ENCODE measurements at regions not wholly inside any gene's neighbourhood (a gene's known extent, or its start where the extent isn't known, plus 50 kb on each side); places are given as distances from the start of the nearest gene placed in this dataset.

GRCh38 chr7:85736085-85736484 lies 549.2 kb upstream of the SEMA3D start:
- Mint-ChIP-seq H3K4me1 (no peaks in the 10 kb centered on the region), H3K27ac (no peak overlapping the region), H3K36me3 (no peaks in the 10 kb centered on the region), H3K27me3 (no peaks in the 10 kb centered on the region), H3K4me3 (no peak overlapping the region), H3K9me3 (peaks cover 3 to 34% (median 12%) of the 10 kb centered on the region in 7 donors)
- H3K4me1 ChIP-seq (ENCODE audit: control insufficient read depth, insufficient read depth, low read length, poor library complexity, severe bottlenecking) = no peaks in the 10 kb centered on the region
- H3K4me3 ChIP-seq (ENCODE audit: low read depth, low read length) = no peak overlapping the region
- no peaks in the 10 kb centered on the region for H3K36me3 ChIP-seq (ENCODE audit: control insufficient read depth, insufficient read depth, low read length)
- no peak overlapping the region for H3K27ac ChIP-seq (ENCODE audit: insufficient read depth, low read length, poor library complexity, severe bottlenecking)
- no peaks in the 10 kb centered on the region for H3K27me3 ChIP-seq (ENCODE audit: control insufficient read depth, insufficient read depth, low read length)
- H3K9me3 ChIP-seq (ENCODE audit: control insufficient read depth in 2 of 2, low read length in 2 of 2) = peaks cover 2 to 6% of the 10 kb centered on the region in 2 experiments
- no peak for DNase-seq
- ATAC-seq (ENCODE audit: low read depth in 2 of 2) = no peak

GRCh38 chr7:85734823-85735222 lies 548.0 kb upstream of the SEMA3D start:
- DNase-seq = no peak
- Mint-ChIP-seq H3K9me3 (peaks cover 3 to 30% (median 10%) of the 10 kb centered on the region in 7 donors), H3K27me3 (no peaks in the 10 kb centered on the region), H3K4me1 (no peaks in the 10 kb centered on the region), H3K4me3 (no peak overlapping the region), H3K27ac (no peak overlapping the region), H3K36me3 (no peaks in the 10 kb centered on the region)
- H3K36me3 ChIP-seq (ENCODE audit: control insufficient read depth, insufficient read depth, low read length) = no peaks in the 10 kb centered on the region
- H3K9me3 ChIP-seq (ENCODE audit: control insufficient read depth in 2 of 2, low read length in 2 of 2) = peaks cover 2 to 6% of the 10 kb centered on the region in 2 experiments
- no peak overlapping the region for H3K27ac ChIP-seq (ENCODE audit: insufficient read depth, low read length, poor library complexity, severe bottlenecking)
- no peaks in the 10 kb centered on the region for H3K27me3 ChIP-seq (ENCODE audit: control insufficient read depth, insufficient read depth, low read length)
- no peak for ATAC-seq (ENCODE audit: low read depth in 2 of 2)
- H3K4me3 ChIP-seq (ENCODE audit: low read depth, low read length) = no peak overlapping the region
- H3K4me1 ChIP-seq (ENCODE audit: control insufficient read depth, insufficient read depth, low read length, poor library complexity, severe bottlenecking) = no peaks in the 10 kb centered on the region

GRCh38 chr7:85733169-85733915 lies 546.5 kb upstream of the SEMA3D start:
- no peaks in the 10 kb centered on the region for H3K36me3 Mint-ChIP-seq
- H3K27ac Mint-ChIP-seq = no peak overlapping the region
- Histone ChIP-seq H3K4me1 (ENCODE audit: control insufficient read depth, insufficient read depth, low read length, poor library complexity, severe bottlenecking) (no peaks in the 10 kb centered on the region), H3K27me3 (ENCODE audit: control insufficient read depth, insufficient read depth, low read length) (no peaks in the 10 kb centered on the region), H3K9me3 (ENCODE audit: control insufficient read depth in 2 of 2, low read length in 2 of 2) (peaks cover 2 to 6% of the 10 kb centered on the region in 2 experiments), H3K36me3 (ENCODE audit: control insufficient read depth, insufficient read depth, low read length) (no peaks in the 10 kb centered on the region), H3K27ac (ENCODE audit: insufficient read depth, low read length, poor library complexity, severe bottlenecking) (no peak overlapping the region), H3K4me3 (ENCODE audit: low read depth, low read length) (no peak overlapping the region)
- H3K4me3 Mint-ChIP-seq = no peak overlapping the region
- H3K4me1 Mint-ChIP-seq = no peaks in the 10 kb centered on the region
- no peak for DNase-seq
- ATAC-seq (ENCODE audit: low read depth in 2 of 2) = no peak
- H3K27me3 Mint-ChIP-seq = no peaks in the 10 kb centered on the region
- H3K9me3 Mint-ChIP-seq = peaks cover 3 to 39% (median 12%) of the 10 kb centered on the region in 7 donors

GRCh38 chr7:85730012-85730411 lies 543.2 kb upstream of the SEMA3D start:
- no peak for ATAC-seq (ENCODE audit: low read depth in 2 of 2)
- no peaks in the 10 kb centered on the region for H3K27me3 Mint-ChIP-seq
- no peak overlapping the region for H3K27ac ChIP-seq (ENCODE audit: insufficient read depth, low read length, poor library complexity, severe bottlenecking)
- no peak overlapping the region for H3K4me3 ChIP-seq (ENCODE audit: low read depth, low read length)
- H3K4me1 Mint-ChIP-seq = no peaks in the 10 kb centered on the region
- peaks cover 2 to 30% (median 8%) of the 10 kb centered on the region in 7 donors for H3K9me3 Mint-ChIP-seq
- no peaks in the 10 kb centered on the region for H3K27me3 ChIP-seq (ENCODE audit: control insufficient read depth, insufficient read depth, low read length)
- no peaks in the 10 kb centered on the region for H3K36me3 Mint-ChIP-seq
- DNase-seq = no peak
- H3K36me3 ChIP-seq (ENCODE audit: control insufficient read depth, insufficient read depth, low read length) = no peaks in the 10 kb centered on the region
- H3K9me3 ChIP-seq (ENCODE audit: control insufficient read depth in 2 of 2, low read length in 2 of 2) = peaks cover under 1 to 6% of the 10 kb centered on the region in 2 experiments
- no peaks in the 10 kb centered on the region for H3K4me1 ChIP-seq (ENCODE audit: control insufficient read depth, insufficient read depth, low read length, poor library complexity, severe bottlenecking)
- H3K4me3 Mint-ChIP-seq = no peak overlapping the region
- H3K27ac Mint-ChIP-seq = no peak overlapping the region

GRCh38 chr7:85725026-85725425 lies 538.2 kb upstream of the SEMA3D start:
- Histone ChIP-seq H3K9me3 (ENCODE audit: control insufficient read depth in 2 of 2, low read length in 2 of 2) (peaks cover 0 to 2% of the 10 kb centered on the region in 2 experiments), H3K4me1 (ENCODE audit: control insufficient read depth, insufficient read depth, low read length, poor library complexity, severe bottlenecking) (no peaks in the 10 kb centered on the region)
- no peaks in the 10 kb centered on the region for H3K27me3 Mint-ChIP-seq

GRCh38 chr7:85719981-85720953 lies 533.4 kb upstream of the SEMA3D start:
- Histone ChIP-seq H3K27ac (ENCODE audit: insufficient read depth, low read length, poor library complexity, severe bottlenecking) (no peak overlapping the region), H3K4me1 (ENCODE audit: control insufficient read depth, insufficient read depth, low read length, poor library complexity, severe bottlenecking) (no peaks in the 10 kb centered on the region), H3K36me3 (ENCODE audit: control insufficient read depth, insufficient read depth, low read length) (no peaks in the 10 kb centered on the region), H3K9me3 (ENCODE audit: control insufficient read depth in 2 of 2, low read length in 2 of 2) (peaks cover 4% of the 10 kb centered on the region in 2 experiments), H3K4me3 (ENCODE audit: low read depth, low read length) (no peak overlapping the region), H3K27me3 (ENCODE audit: control insufficient read depth, insufficient read depth, low read length) (no peaks in the 10 kb centered on the region)
- Mint-ChIP-seq H3K9me3 (peaks cover 0 to 3% (median 0%) of the 10 kb centered on the region in 7 donors), H3K4me3 (no peak overlapping the region), H3K27ac (no peak overlapping the region), H3K27me3 (no peaks in the 10 kb centered on the region), H3K4me1 (no peaks in the 10 kb centered on the region), H3K36me3 (no peaks in the 10 kb centered on the region)
- DNase-seq (no peak), ATAC-seq (ENCODE audit: low read depth in 2 of 2) (no peak)

More at GRCh38 chr7:85725026-85725425, 538.2 kb upstream of the SEMA3D start:
- Mint-ChIP-seq H3K4me3 (no peak overlapping the region), H3K4me1 (no peaks in the 10 kb centered on the region), H3K9me3 (peaks cover 0 to 10% (median 4%) of the 10 kb centered on the region in 7 donors), H3K36me3 (no peaks in the 10 kb centered on the region), H3K27ac (no peak overlapping the region)
- DNase-seq (no peak), ATAC-seq (ENCODE audit: low read depth in 2 of 2) (no peak)
- Histone ChIP-seq H3K27me3 (ENCODE audit: control insufficient read depth, insufficient read depth, low read length) (no peaks in the 10 kb centered on the region), H3K27ac (ENCODE audit: insufficient read depth, low read length, poor library complexity, severe bottlenecking) (no peak overlapping the region), H3K36me3 (ENCODE audit: control insufficient read depth, insufficient read depth, low read length) (no peaks in the 10 kb centered on the region), H3K4me3 (ENCODE audit: low read depth, low read length) (no peak overlapping the region)

GRCh38 chr7:85716353-85716752 lies 529.5 kb upstream of the SEMA3D start:
- Mint-ChIP-seq H3K4me3 (no peak overlapping the region), H3K36me3 (no peaks in the 10 kb centered on the region), H3K27me3 (no peaks in the 10 kb centered on the region), H3K9me3 (peaks cover 0 to 2% (median 0%) of the 10 kb centered on the region in 7 donors), H3K27ac (no peak overlapping the region), H3K4me1 (no peaks in the 10 kb centered on the region)
- Histone ChIP-seq H3K4me1 (ENCODE audit: control insufficient read depth, insufficient read depth, low read length, poor library complexity, severe bottlenecking) (no peaks in the 10 kb centered on the region), H3K36me3 (ENCODE audit: control insufficient read depth, insufficient read depth, low read length) (no peaks in the 10 kb centered on the region), H3K27me3 (ENCODE audit: control insufficient read depth, insufficient read depth, low read length) (no peaks in the 10 kb centered on the region), H3K9me3 (ENCODE audit: control insufficient read depth in 2 of 2, low read length in 2 of 2) (peaks cover 2 to 4% of the 10 kb centered on the region in 2 experiments), H3K4me3 (ENCODE audit: low read depth, low read length) (no peak overlapping the region), H3K27ac (ENCODE audit: insufficient read depth, low read length, poor library complexity, severe bottlenecking) (no peak overlapping the region)
- DNase-seq (no peak), ATAC-seq (ENCODE audit: low read depth in 2 of 2) (no peak)

All from CD4-positive, CD25-positive, alpha-beta regulatory T cell (primary cell).